ENCODE measurements at regions not wholly inside any gene's neighbourhood (a gene's known extent, or its start where the extent isn't known, plus 50 kb on each side); places are given as distances from the start of the nearest gene placed in this dataset.
A peak's percentile ranks its signal among the peaks of the same experiment; 100 is the strongest.
"Not testable (repeated sequence)": the region's sequence is repeated elsewhere in the genome, so short reads cannot be mapped to it uniquely, and the experiment has no call there.

DNA sequence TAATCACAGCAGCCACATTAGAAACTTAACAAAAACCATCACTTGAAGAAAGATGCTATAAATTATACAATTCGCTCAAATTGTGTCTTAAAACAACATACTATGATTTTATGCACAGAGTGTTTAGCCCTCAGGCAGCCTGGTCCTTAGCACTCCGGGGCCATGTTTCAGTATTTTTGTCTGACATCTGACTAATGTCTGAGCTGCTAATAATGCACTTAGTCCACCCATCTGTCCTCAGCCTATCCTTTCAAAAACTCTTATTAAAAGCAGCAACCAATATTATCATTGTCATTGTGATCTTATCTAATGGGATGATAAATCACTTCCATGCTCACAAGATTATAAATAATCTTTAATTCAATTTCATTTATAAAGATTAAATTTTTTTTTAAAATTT, 602.7 kb upstream of the FOXG1 start:
- Histone ChIP-seq H3K4me1 (ENCODE audit: insufficient read depth, insufficient read length) (no peaks in the 10 kb centered on the region), H3K9ac (ENCODE audit: insufficient read length, low read depth) (no peak overlapping the region), H3K27me3 (ENCODE audit: insufficient read depth, insufficient read length) (no peaks in the 10 kb centered on the region), H3K9me3 (ENCODE audit: insufficient read depth, low read length) (no peaks in the 10 kb centered on the region), H3K4me3 (ENCODE audit: insufficient read length, low read depth) (no peak overlapping the region), H3K36me3 (ENCODE audit: insufficient read depth, insufficient read length, low read length) (no peaks in the 10 kb centered on the region)
- DNase-seq (ENCODE audit: low read depth, low spot score), result no peak
- TF ChIP-seq YY1 (IDR thresholded peaks at IDR 0.05; ENCODE audit: insufficient read depth, insufficient read length) (no peak), ZNF274 (IDR thresholded peaks at IDR 0.05; ENCODE audit: low read depth, low read length) (no peak), SUZ12 (IDR thresholded peaks at IDR 0.05; ENCODE audit: extremely low read depth, insufficient read depth, insufficient read length) (no peak)

DNA sequence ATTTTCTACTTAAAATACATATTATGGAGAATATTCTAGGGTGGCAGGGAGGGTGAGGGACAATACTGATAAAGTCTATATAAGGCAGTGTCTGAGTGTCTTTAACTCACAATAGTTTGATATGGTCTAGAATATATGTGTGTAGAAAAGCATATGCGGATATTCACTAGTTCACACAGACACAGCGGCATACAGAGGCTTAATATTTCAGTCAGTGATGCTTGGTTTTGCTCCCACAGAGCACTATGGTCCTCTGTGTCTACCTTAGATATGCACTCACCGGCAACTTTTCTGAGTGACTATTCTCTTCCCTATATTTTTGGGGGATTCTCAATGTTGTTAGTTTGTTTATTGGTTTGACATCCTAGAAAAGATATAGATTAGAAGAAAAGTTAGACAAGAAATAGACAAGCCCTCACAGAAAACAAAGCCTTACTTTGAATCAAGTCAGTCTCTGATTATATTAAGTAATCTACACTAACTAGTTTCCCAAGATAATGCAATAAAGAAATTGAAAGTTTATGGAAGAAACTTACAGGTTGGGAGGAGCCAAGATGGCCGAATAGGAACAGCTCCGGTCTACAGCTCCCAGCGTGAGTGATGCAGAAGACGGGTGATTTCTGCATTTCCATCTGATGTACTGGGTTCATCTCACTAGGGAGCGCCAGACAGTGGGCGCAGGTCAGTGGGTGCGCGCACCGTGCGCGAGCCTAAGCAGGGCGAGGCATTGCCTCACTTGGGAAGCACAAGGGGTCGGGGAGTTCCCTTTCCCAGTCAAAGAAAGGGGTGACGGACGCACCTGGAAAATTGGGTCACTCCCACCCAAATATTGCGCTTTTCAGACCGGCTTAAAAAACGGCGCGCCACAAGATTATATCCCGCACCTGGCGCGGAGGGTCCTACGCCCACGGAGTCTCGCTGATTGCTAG, 578.4 kb upstream of the FOXG1 start:
- H3K27me3 ChIP-seq (ENCODE audit: insufficient read depth, insufficient read length); H3K4me1 ChIP-seq (ENCODE audit: insufficient read depth, insufficient read length); H3K9me3 ChIP-seq (ENCODE audit: insufficient read depth, low read length); H3K36me3 ChIP-seq (ENCODE audit: insufficient read depth, insufficient read length, low read length); DNase-seq (ENCODE audit: low read depth, low spot score): not testable (repeated sequence)
- Histone ChIP-seq H3K9ac (ENCODE audit: insufficient read length, low read depth) (peak overlapping the region; percentile 66), H3K4me3 (ENCODE audit: insufficient read length, low read depth) (peak overlapping the region; percentile 49)

DNA sequence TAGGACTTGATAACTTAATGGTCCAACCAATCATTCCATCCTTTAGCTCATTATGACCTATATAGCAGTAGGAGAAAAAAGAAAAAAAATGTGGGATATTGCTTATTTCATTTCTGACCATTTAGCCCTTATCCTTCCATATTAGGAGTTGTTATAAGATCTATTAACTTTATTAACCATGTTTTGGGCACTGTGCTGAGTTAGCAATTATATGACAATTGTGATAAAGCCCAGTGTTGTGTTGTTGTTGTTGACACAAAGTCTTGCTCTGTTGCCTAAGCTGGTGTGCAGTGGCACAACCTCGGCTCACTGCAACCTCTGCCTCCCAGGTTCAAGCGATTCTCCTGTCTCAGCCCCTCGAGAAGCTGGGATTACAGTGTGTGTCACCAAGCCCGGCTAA, 569.7 kb upstream of the FOXG1 start:
- Histone ChIP-seq H3K27me3 (ENCODE audit: insufficient read depth, insufficient read length) (no peaks in the 10 kb centered on the region), H3K4me1 (ENCODE audit: insufficient read depth, insufficient read length) (no peaks in the 10 kb centered on the region), H3K36me3 (ENCODE audit: insufficient read depth, insufficient read length, low read length) (no peaks in the 10 kb centered on the region), H3K4me3 (ENCODE audit: insufficient read length, low read depth) (no peak overlapping the region), H3K9ac (ENCODE audit: insufficient read length, low read depth) (no peak overlapping the region), H3K9me3 (ENCODE audit: insufficient read depth, low read length) (no peaks in the 10 kb centered on the region)
- DNase-seq (ENCODE audit: low read depth, low spot score), result no peak
- TF ChIP-seq ZNF274 (IDR thresholded peaks at IDR 0.05; ENCODE audit: low read depth, low read length) (no peak), YY1 (IDR thresholded peaks at IDR 0.05; ENCODE audit: insufficient read depth, insufficient read length) (no peak), SUZ12 (IDR thresholded peaks at IDR 0.05; ENCODE audit: extremely low read depth, insufficient read depth, insufficient read length) (no peak)

DNA sequence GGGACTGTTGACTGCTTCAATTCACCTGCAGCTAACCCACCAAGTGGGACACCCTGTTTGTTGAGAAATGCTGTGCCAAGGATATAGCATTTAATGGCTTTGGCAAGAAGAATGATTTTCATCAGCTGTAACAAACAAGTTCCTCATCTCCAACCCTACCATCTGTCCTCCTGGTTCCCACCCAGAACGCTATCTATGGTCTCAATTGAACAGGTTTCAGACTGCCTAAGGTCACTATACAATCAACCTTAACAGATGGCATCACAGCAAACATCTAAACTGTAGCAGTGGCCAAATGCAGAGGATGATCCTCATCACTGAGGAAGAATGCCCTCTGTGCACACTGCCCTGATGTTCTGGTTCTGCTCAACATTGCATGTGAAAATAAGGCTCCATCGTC, 546.2 kb upstream of the FOXG1 start:
- H3K4me3 ChIP-seq (ENCODE audit: insufficient read length, low read depth), result no peak overlapping the region
- H3K9me3 ChIP-seq (ENCODE audit: insufficient read depth, low read length), result no peaks in the 10 kb centered on the region
- DNase-seq (ENCODE audit: low read depth, low spot score), result no peak
- TF ChIP-seq ZNF274 (IDR thresholded peaks at IDR 0.05; ENCODE audit: low read depth, low read length) (no peak), YY1 (IDR thresholded peaks at IDR 0.05; ENCODE audit: insufficient read depth, insufficient read length) (no peak), SUZ12 (IDR thresholded peaks at IDR 0.05; ENCODE audit: extremely low read depth, insufficient read depth, insufficient read length) (no peak)
- H3K4me1 ChIP-seq (ENCODE audit: insufficient read depth, insufficient read length), result no peaks in the 10 kb centered on the region
- H3K27me3 ChIP-seq (ENCODE audit: insufficient read depth, insufficient read length), result no peaks in the 10 kb centered on the region
- H3K9ac ChIP-seq (ENCODE audit: insufficient read length, low read depth), result no peak overlapping the region
- no peaks in the 10 kb centered on the region for H3K36me3 ChIP-seq (ENCODE audit: insufficient read depth, insufficient read length, low read length)

DNA sequence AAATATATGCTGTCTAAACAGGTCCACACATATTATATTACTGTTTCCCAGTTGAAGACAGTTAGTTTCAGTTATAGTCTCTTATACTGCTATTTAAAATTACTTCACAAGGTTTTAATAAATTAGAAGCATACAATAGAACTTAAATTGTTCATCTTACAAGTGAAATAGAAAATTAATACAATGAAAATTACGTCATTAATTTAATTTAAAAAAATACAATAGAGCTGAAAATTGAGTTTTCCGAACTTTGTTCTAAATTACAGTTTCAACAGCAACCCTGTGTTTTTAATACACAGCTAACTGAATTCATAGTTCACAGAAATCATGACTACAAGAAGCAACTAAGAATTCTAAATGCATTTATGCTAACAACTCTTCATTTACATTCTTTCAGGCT, 525.7 kb upstream of the FOXG1 start:
- Histone ChIP-seq H3K9ac (ENCODE audit: insufficient read length, low read depth) (no peak overlapping the region), H3K36me3 (ENCODE audit: insufficient read depth, insufficient read length, low read length) (no peaks in the 10 kb centered on the region), H3K4me1 (ENCODE audit: insufficient read depth, insufficient read length) (no peaks in the 10 kb centered on the region), H3K4me3 (ENCODE audit: insufficient read length, low read depth) (no peak overlapping the region), H3K9me3 (ENCODE audit: insufficient read depth, low read length) (peaks cover 10% of the 10 kb centered on the region; the same call in 1 of the 2 replicates), H3K27me3 (ENCODE audit: insufficient read depth, insufficient read length) (no peaks in the 10 kb centered on the region)
- TF ChIP-seq YY1 (IDR thresholded peaks at IDR 0.05; ENCODE audit: insufficient read depth, insufficient read length), result no peak
- no peak for TF ChIP-seq ZNF274 (IDR thresholded peaks at IDR 0.05; ENCODE audit: low read depth, low read length)
- TF ChIP-seq SUZ12 (IDR thresholded peaks at IDR 0.05; ENCODE audit: extremely low read depth, insufficient read depth, insufficient read length), result no peak
- DNase-seq (ENCODE audit: low read depth, low spot score), result no peak

DNA sequence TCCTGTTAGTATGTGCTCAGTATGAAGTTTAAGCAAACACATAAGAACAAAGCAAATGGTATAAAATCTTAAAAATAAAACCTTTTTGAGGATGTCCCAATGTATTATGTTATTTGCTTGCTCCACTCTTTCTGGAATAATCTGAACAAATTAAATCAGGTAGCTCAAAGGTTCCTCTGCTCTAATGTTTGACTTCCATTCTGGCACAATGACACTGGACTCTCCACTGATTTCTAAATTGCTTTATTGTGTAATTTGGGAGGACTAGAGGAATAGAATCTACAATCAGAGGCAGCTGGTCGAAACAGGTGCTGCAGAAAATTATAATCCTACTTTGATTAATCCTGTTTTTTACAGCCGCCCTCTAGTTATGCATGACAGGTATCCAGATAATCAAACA, 523.7 kb upstream of the FOXG1 start:
- H3K9ac ChIP-seq (ENCODE audit: insufficient read length, low read depth), result no peak overlapping the region
- H3K4me3 ChIP-seq (ENCODE audit: insufficient read length, low read depth), result no peak overlapping the region
- TF ChIP-seq ZNF274 (IDR thresholded peaks at IDR 0.05; ENCODE audit: low read depth, low read length) (no peak), SUZ12 (IDR thresholded peaks at IDR 0.05; ENCODE audit: extremely low read depth, insufficient read depth, insufficient read length) (no peak), YY1 (IDR thresholded peaks at IDR 0.05; ENCODE audit: insufficient read depth, insufficient read length) (no peak)
- peaks cover 10% of the 10 kb centered on the region; the same call in 1 of the 2 replicates for H3K9me3 ChIP-seq (ENCODE audit: insufficient read depth, low read length)
- DNase-seq (ENCODE audit: low read depth, low spot score), result no peak
- H3K36me3 ChIP-seq (ENCODE audit: insufficient read depth, insufficient read length, low read length), result no peaks in the 10 kb centered on the region
- no peaks in the 10 kb centered on the region for H3K27me3 ChIP-seq (ENCODE audit: insufficient read depth, insufficient read length)
- no peaks in the 10 kb centered on the region for H3K4me1 ChIP-seq (ENCODE audit: insufficient read depth, insufficient read length)

DNA sequence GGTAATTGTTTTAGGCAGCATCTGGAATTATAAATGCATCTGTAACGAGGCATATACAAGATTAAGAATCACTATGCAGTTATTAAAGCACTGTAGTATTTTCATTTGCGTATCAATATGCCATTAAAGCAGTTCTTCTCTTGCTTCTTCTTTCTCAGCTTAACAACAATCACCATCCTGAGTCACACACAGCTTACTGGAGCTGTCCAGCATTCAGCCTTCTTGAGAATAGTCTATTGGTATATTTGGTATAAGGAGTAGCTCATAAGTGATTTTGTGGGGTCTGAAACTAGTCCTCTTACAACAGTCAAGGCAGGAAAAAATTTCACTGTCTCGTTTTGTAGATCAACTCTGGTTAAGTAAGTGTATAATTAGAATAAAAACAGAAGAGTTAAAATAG, 523.0 kb upstream of the FOXG1 start:
- Histone ChIP-seq H3K9ac (ENCODE audit: insufficient read length, low read depth) (no peak overlapping the region), H3K9me3 (ENCODE audit: insufficient read depth, low read length) (peaks cover 10% of the 10 kb centered on the region; the same call in 1 of the 2 replicates), H3K4me1 (ENCODE audit: insufficient read depth, insufficient read length) (no peaks in the 10 kb centered on the region), H3K27me3 (ENCODE audit: insufficient read depth, insufficient read length) (no peaks in the 10 kb centered on the region), H3K36me3 (ENCODE audit: insufficient read depth, insufficient read length, low read length) (no peaks in the 10 kb centered on the region), H3K4me3 (ENCODE audit: insufficient read length, low read depth) (no peak overlapping the region)
- no peak for DNase-seq (ENCODE audit: low read depth, low spot score)
- no peak for TF ChIP-seq YY1 (IDR thresholded peaks at IDR 0.05; ENCODE audit: insufficient read depth, insufficient read length)
- no peak for TF ChIP-seq ZNF274 (IDR thresholded peaks at IDR 0.05; ENCODE audit: low read depth, low read length)
- TF ChIP-seq SUZ12 (IDR thresholded peaks at IDR 0.05; ENCODE audit: extremely low read depth, insufficient read depth, insufficient read length), result no peak
